IMR-90 (cell line): ENCODE measurements at regions not wholly inside any gene's neighbourhood (a gene's known extent, or its start where the extent isn't known, plus 50 kb on each side); places are given as distances from the start of the nearest gene placed in this dataset.

Experiments used
- ATAC-seq: fragments of 200-7000 bp; cut with Tn5 transposase; 2 replicates; pipeline ENCODE4 v1.9.1; 2020; ENCODE audit warnings: low read depth, mild to moderate bottlenecking, moderate library complexity
- BruUV-seq: library from RNA; stranded (reverse); fragments of 400-500 nt; replicated peaks from 2 replicates; lab custom pipeline; 2021; lab: Mats Ljungman, UMichigan
- CTCF ChIA-PET: fragments of 300-600 bp; formaldehyde crosslinking; extraction: SDS; loops from one replicate; lab custom pipeline; 2021; ENCODE audit warnings: antibody characterized with exemption; lab: Yijun Ruan, JAX
- POLR2A ChIA-PET: fragments of 300-600 bp; sonication (Branson Sonifier 250); formaldehyde crosslinking; loops from one replicate; lab custom pipeline; 2022; ENCODE audit warnings: antibody characterized with exemption; ENCODE audit not compliant: unreplicated experiment; lab: Charles Lee
- DNase-seq: peaks from one replicate; pipeline ENCODE4 v3.0.0; 2013
- H2AFZ ChIP-seq: replicated peaks from 2 replicates; pipeline ENCODE3; 2013; ENCODE audit warnings: low read length, mild to moderate bottlenecking; ENCODE audit not compliant: poor library complexity
- H2AK5ac ChIP-seq: 2 replicates; pipeline ENCODE4 v1.6.1; 2013; ENCODE audit warnings: low read depth, low read length, inconsistent platforms
- H2AK9ac ChIP-seq: replicated peaks from 2 replicates; pipeline ENCODE3; 2013; ENCODE audit warnings: mild to moderate bottlenecking, low read depth, low read length, moderate library complexity; ENCODE audit not compliant: poor library complexity
- H2BK120ac ChIP-seq: 2 replicates; pipeline ENCODE4 v1.6.1; 2013; ENCODE audit warnings: low read depth, low read length, inconsistent platforms
- H2BK15ac ChIP-seq: 3 replicates; pipeline ENCODE4 v1.6.1; 2013; ENCODE audit warnings: low read depth, low read length, inconsistent platforms
- H2BK20ac ChIP-seq: 2 replicates; pipeline ENCODE4 v1.6.1; 2013; ENCODE audit warnings: low read depth, mild to moderate bottlenecking, inconsistent platforms, low read length, moderate library complexity
- H2BK5ac ChIP-seq: 2 replicates; pipeline ENCODE4 v1.6.1; 2013; ENCODE audit warnings: mild to moderate bottlenecking, low read depth, low read length, inconsistent platforms; ENCODE audit not compliant: poor library complexity, severe bottlenecking
- H3K14ac ChIP-seq: replicated peaks from 2 replicates; pipeline ENCODE4 v1.6.1; 2013; ENCODE audit warnings: low read depth, low read length, inconsistent platforms
- H3K18ac ChIP-seq: 2 replicates; pipeline ENCODE4 v1.6.1; 2013; ENCODE audit warnings: low read depth, low read length, control low read depth
- H3K23ac ChIP-seq: 2 replicates; pipeline ENCODE4 v1.6.1; 2013; ENCODE audit warnings: low read depth, low read length, inconsistent platforms
- H3K27ac ChIP-seq: 2 replicates; pipeline ENCODE4 v1.5.1; 2013; ENCODE audit warnings: mild to moderate bottlenecking, control low read depth, low read length; ENCODE audit not compliant: insufficient read depth
- H3K27me3 ChIP-seq: 2 replicates; pipeline ENCODE4 v1.6.1; 2013; ENCODE audit warnings: low read length; ENCODE audit not compliant: control insufficient read depth, insufficient read depth
- H3K36me3 ChIP-seq: 2 replicates; pipeline ENCODE4 v1.6.1; 2013; ENCODE audit warnings: low read length, mixed read lengths; ENCODE audit not compliant: control insufficient read depth, insufficient read depth
- H3K4ac ChIP-seq: 2 replicates; pipeline ENCODE4 v1.6.1; 2013; ENCODE audit warnings: low read depth, low read length, inconsistent platforms
- H3K4me1 ChIP-seq: 2 replicates; pipeline ENCODE4 v1.6.1; 2013; ENCODE audit warnings: low read length, mixed read lengths; ENCODE audit not compliant: control insufficient read depth, insufficient read depth
- H3K4me2 ChIP-seq: 2 replicates; pipeline ENCODE4 v1.6.1; 2013; ENCODE audit warnings: low read depth, mild to moderate bottlenecking, control low read depth, low read length, moderate library complexity
- H3K4me3 ChIP-seq: 2 replicates; pipeline ENCODE4 v1.5.1; 2013; ENCODE audit warnings: low read depth, mild to moderate bottlenecking, control low read depth, low read length, moderate library complexity; ENCODE audit not compliant: insufficient read depth
- H3K56ac ChIP-seq: 2 replicates; pipeline ENCODE4 v1.6.1; 2013; ENCODE audit warnings: low read length, inconsistent platforms; ENCODE audit not compliant: insufficient read depth; ENCODE audit errors: extremely low read depth
- H3K79me1 ChIP-seq, 2 experiments: 2 replicates each; pipeline ENCODE4 v1.6.1; 2013; ENCODE audit warnings: low read length in 2 of 2, inconsistent platforms in 1 of 2, low read depth in 1 of 2
- H3K9ac ChIP-seq: 2 replicates; pipeline ENCODE4 v1.6.1; 2013; ENCODE audit warnings: low read depth, low read length, control low read depth
- H3K9me1 ChIP-seq: 2 replicates; pipeline ENCODE4 v1.6.1; 2013; ENCODE audit warnings: low read length, inconsistent platforms; ENCODE audit not compliant: insufficient read depth
- H3K9me3 ChIP-seq: 2 replicates; pipeline ENCODE4 v1.6.1; 2013; ENCODE audit warnings: low read length; ENCODE audit not compliant: control insufficient read depth, insufficient read depth
- H4K20me1 ChIP-seq: 2 replicates; pipeline ENCODE4 v1.6.1; 2013; ENCODE audit warnings: low read length, inconsistent platforms; ENCODE audit not compliant: insufficient read depth
- H4K5ac ChIP-seq: 2 replicates; pipeline ENCODE4 v1.6.1; 2013; ENCODE audit warnings: mild to moderate bottlenecking, low read depth, low read length, control low read depth
- H4K8ac ChIP-seq, 2 experiments: 2 replicates each; pipeline ENCODE4 v1.6.1; 2013; ENCODE audit warnings: low read depth in 2 of 2, low read length in 2 of 2, control low read depth in 1 of 2, inconsistent platforms in 1 of 2
- H4K91ac ChIP-seq: 2 replicates; pipeline ENCODE4 v1.6.1; 2013; ENCODE audit warnings: low read depth, low read length, inconsistent platforms; ENCODE audit not compliant: insufficient read depth
- ELK1 ChIP-seq: fragments of 150-350 bp; IDR thresholded peaks from 2 replicates; pipeline ENCODE4 v1.6.1; 2016; ENCODE audit warnings: low read depth, mild to moderate bottlenecking, low read length, moderate library complexity, borderline replicate concordance
- MXI1 ChIP-seq: IDR thresholded peaks from 2 replicates; pipeline ENCODE4 v1.6.1; 2012; ENCODE audit warnings: low read depth, mild to moderate bottlenecking, low read length, moderate library complexity, borderline replicate concordance
- POLR2A ChIP-seq: IDR thresholded peaks from 2 replicates; pipeline ENCODE4 v1.6.1; 2012; ENCODE audit warnings: mild to moderate bottlenecking, low read depth, low read length
- WGBS, 2 experiments: methylation state at CpG; one replicate each; pipeline versions ENCODE4 v1.1.5 to v1.1.7; 2013; ENCODE audit warnings: missing lambda C conversion rate in 2 of 2; ENCODE audit not compliant: insufficient read length in 1 of 2; ENCODE audit errors: extremely low coverage in 2 of 2; 5-methylcytosine and 5-hydroxymethylcytosine counted together
- dilution Hi-C: fragments of 300-500 bp; cut with HindIII; formaldehyde crosslinking; loops from one replicate; pipeline ENCODE4 v1.14.3; 2018; ENCODE audit warnings: low sequenced_read_pairs; ENCODE audit not compliant: unreplicated experiment
- in situ Hi-C: fragments of 300-500 bp; cut with MboI; formaldehyde crosslinking; loops from 3 replicates; pipeline ENCODE4 v1.14.3; 2019; ENCODE audit warnings: low sequenced_read_pairs, inconsistent platforms, mixed read lengths
- intact Hi-C: fragments of 100-400 bp; cut with micrococcal nuclease; formaldehyde crosslinking; loops from 2 replicates; pipeline ENCODE4 v1.10.0; 2022

GRCh38 chr4:25494166-25494565 is 117.1 kb downstream of the ANAPC4 start:
- Histone ChIP-seq H3K4ac (no peak overlapping the region), H3K14ac (no peak overlapping the region), H3K4me3 (no peak overlapping the region), H3K9ac (no peak overlapping the region), H3K9me1 (no peaks in the 10 kb centered on the region), H3K4me2 (no peak overlapping the region), H2BK120ac (no peak overlapping the region), H3K4me1 (no peaks in the 10 kb centered on the region), H2BK15ac (no peak overlapping the region), H3K27me3 (no peaks in the 10 kb centered on the region; the same call in 1 of the 2 replicates), H3K18ac (no peak overlapping the region), H4K5ac (no peak overlapping the region), H3K36me3 (no peaks in the 10 kb centered on the region), H3K79me1 (no peaks in the 10 kb centered on the region), H2AK5ac (no peak overlapping the region), H4K91ac (no peak overlapping the region), H2BK5ac (no peak overlapping the region), H4K20me1 (no peaks in the 10 kb centered on the region), H3K9me3 (no peaks in the 10 kb centered on the region), H3K23ac (no peak overlapping the region), H3K27ac (no peak overlapping the region), H2BK20ac (no peak overlapping the region), H2AK9ac (no peak overlapping the region), H3K56ac (no peak overlapping the region), H4K8ac (no peak overlapping the region), H2AFZ (no peak overlapping the region)
- WGBS, 2 experiments = no CpG with 5 or more reads among the region's 2 CpGs
- no peak for TF ChIP-seq MXI1
- TF ChIP-seq POLR2A = no peak
- TF ChIP-seq ELK1 = no peak
- in situ Hi-C loops = no loop called here
- no TSS peak for BruUV-seq
- DNase-seq (no peak), ATAC-seq (no peak)
- intact Hi-C loops = no loop called here
- CTCF ChIA-PET = no interaction called here
- dilution Hi-C loops = no loop called here
- POLR2A ChIA-PET = no interaction called here
